ENCODE measurements at regions not wholly inside any gene's neighbourhood (a gene's known extent, or its start where the extent isn't known, plus 50 kb on each side); places are given as distances from the start of the nearest gene placed in this dataset.

DNA sequence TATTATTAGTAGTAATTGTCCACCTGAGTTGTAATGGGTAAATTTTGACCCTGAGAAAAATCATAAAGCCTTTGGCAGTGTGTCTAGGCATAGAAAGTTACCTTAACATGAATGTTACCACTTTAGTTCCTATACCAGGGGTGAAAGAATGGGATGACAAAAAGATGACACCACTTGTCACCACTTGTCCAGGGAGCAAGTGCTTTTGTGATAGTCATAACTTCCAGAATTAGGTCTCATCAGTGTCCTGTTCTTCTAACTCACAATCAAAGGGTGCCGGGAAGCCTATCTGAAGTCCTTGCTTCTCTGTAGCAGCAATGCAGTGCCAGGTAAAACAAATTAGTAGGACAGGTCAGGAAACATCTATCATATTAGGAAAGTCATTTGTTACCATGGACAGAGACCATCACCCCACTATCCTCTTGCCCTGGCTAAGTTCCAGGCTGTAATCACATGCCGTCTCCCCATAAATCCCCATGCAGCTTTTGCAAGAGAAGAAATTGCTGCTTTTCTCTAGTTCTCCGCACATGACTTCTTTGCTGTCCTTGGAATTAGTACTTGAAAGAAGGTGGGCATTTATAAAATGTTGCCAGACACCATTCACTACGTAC lies 156.5 kb upstream of the SGCD start:
- intact Hi-C loops (cut with DNase I, micrococcal nuclease), result no loop called here
- Mint-ChIP-seq H3K27ac (no peak overlapping the region), H3K4me3 (no peak overlapping the region), H3K36me3 (ENCODE audit: low read depth) (no peaks in the 10 kb centered on the region), H3K9me3 (no peaks in the 10 kb centered on the region), H3K27me3 (no peaks in the 10 kb centered on the region), H3K4me1 (ENCODE audit: low read depth) (no peaks in the 10 kb centered on the region)
- Histone ChIP-seq H3K27me3 (ENCODE audit: control insufficient read depth in 1 of 2, insufficient read depth in 2 of 2, low read length in 2 of 2) (no peaks in the 10 kb centered on the region), H3K27ac (ENCODE audit: low read depth in 1 of 2, low read length in 2 of 2) (no peak overlapping the region), H3K4me1 (ENCODE audit: insufficient read depth, low read length) (no peaks in the 10 kb centered on the region), H3K9me3 (ENCODE audit: control insufficient read depth in 1 of 2, insufficient read depth in 1 of 2, low read length in 2 of 2) (no peaks in the 10 kb centered on the region), H3K4me3 (ENCODE audit: low read length) (no peak overlapping the region), H3K36me3 (ENCODE audit: insufficient read depth, low read length) (no peaks in the 10 kb centered on the region)
- TF ChIP-seq, protein P1, sequence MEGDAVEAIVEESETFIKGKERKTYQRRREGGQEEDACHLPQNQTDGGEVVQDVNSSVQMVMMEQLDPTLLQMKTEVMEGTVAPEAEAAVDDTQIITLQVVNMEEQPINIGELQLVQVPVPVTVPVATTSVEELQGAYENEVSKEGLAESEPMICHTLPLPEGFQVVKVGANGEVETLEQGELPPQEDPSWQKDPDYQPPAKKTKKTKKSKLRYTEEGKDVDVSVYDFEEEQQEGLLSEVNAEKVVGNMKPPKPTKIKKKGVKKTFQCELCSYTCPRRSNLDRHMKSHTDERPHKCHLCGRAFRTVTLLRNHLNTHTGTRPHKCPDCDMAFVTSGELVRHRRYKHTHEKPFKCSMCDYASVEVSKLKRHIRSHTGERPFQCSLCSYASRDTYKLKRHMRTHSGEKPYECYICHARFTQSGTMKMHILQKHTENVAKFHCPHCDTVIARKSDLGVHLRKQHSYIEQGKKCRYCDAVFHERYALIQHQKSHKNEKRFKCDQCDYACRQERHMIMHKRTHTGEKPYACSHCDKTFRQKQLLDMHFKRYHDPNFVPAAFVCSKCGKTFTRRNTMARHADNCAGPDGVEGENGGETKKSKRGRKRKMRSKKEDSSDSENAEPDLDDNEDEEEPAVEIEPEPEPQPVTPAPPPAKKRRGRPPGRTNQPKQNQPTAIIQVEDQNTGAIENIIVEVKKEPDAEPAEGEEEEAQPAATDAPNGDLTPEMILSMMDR (IDR thresholded peaks at IDR 0.05), result no peak
- ATAC-seq (ENCODE audit: poor library complexity), result no peak
- POLR2A ChIA-PET, result no interaction called here
- CTCF ChIA-PET, result no interaction called here
- DNase-seq, result no peak

DNA sequence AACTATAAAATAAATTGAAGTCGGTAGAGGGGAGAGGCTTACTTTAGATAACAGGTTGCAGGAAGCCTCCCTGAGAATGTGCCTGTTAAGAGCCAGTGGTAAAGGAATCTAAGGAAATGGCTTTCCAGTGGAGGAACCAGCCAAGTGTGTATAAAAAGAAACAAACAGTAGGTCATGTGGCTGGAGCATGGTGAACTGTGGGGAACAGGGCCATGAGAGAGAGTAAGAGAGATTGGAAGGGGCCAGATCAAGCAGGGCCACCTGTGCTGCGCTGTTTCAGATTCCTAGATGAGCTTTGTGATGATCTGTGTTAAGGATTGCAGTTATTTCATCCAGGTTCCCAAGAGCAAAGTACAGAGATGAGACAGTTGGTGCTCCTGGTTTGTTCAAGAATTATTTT lies 152.7 kb upstream of the SGCD start:
- TF ChIP-seq, protein P1 (IDR thresholded peaks at IDR 0.05), result no peak
- CTCF ChIA-PET, result no interaction called here
- H3K9me3 ChIP-seq (ENCODE audit: control insufficient read depth in 1 of 2, insufficient read depth in 1 of 2, low read length in 2 of 2), result no peaks in the 10 kb centered on the region
- Mint-ChIP-seq H3K4me1 (ENCODE audit: low read depth) (no peaks in the 10 kb centered on the region), H3K4me3 (no peak overlapping the region), H3K27ac (no peak overlapping the region), H3K36me3 (ENCODE audit: low read depth) (no peaks in the 10 kb centered on the region), H3K9me3 (no peaks in the 10 kb centered on the region), H3K27me3 (peaks cover 3% of the 10 kb centered on the region)
- no peak overlapping the region for H3K4me3 ChIP-seq (ENCODE audit: low read length)
- intact Hi-C loops (cut with DNase I, micrococcal nuclease), result no loop called here
- no peaks in the 10 kb centered on the region for H3K27me3 ChIP-seq (ENCODE audit: control insufficient read depth in 1 of 2, insufficient read depth in 2 of 2, low read length in 2 of 2)
- no peak overlapping the region for H3K27ac ChIP-seq (ENCODE audit: low read depth in 1 of 2, low read length in 2 of 2)
- H3K4me1 ChIP-seq (ENCODE audit: insufficient read depth, low read length), result no peaks in the 10 kb centered on the region
- DNase-seq (no peak), ATAC-seq (ENCODE audit: poor library complexity) (no peak)
- H3K36me3 ChIP-seq (ENCODE audit: insufficient read depth, low read length), result no peaks in the 10 kb centered on the region
- POLR2A ChIA-PET, result no interaction called here

DNA sequence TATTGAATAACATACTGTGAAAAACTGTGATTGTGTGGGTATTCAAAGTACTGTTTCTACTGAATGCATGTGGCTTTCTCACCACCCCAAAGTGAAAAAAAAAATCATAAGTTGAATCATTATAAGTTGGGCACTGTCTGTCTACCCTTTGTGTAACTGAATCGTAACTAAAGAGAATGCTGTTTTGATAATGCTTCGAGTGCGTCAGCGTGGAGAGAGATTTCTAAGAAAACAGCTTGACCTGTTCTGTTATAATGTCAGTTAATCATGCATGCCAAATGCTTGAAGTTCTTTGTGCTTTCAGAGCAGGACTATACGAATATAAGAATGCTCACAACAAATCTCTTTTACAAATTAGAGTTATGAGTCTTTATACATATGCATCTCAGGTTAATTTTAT lies 148.8 kb upstream of the SGCD start:
- Mint-ChIP-seq H3K36me3 (ENCODE audit: low read depth) (no peaks in the 10 kb centered on the region), H3K4me3 (no peak overlapping the region), H3K9me3 (no peaks in the 10 kb centered on the region), H3K27me3 (peaks cover 3% of the 10 kb centered on the region), H3K27ac (no peak overlapping the region), H3K4me1 (ENCODE audit: low read depth) (no peaks in the 10 kb centered on the region)
- Histone ChIP-seq H3K4me3 (ENCODE audit: low read length) (no peak overlapping the region), H3K4me1 (ENCODE audit: insufficient read depth, low read length) (no peaks in the 10 kb centered on the region), H3K9me3 (ENCODE audit: control insufficient read depth in 1 of 2, insufficient read depth in 1 of 2, low read length in 2 of 2) (no peaks in the 10 kb centered on the region), H3K36me3 (ENCODE audit: insufficient read depth, low read length) (no peaks in the 10 kb centered on the region), H3K27ac (ENCODE audit: low read depth in 1 of 2, low read length in 2 of 2) (no peak overlapping the region), H3K27me3 (ENCODE audit: control insufficient read depth in 1 of 2, insufficient read depth in 2 of 2, low read length in 2 of 2) (no peaks in the 10 kb centered on the region)
- intact Hi-C loops (cut with DNase I, micrococcal nuclease), result no loop called here
- CTCF ChIA-PET, result no interaction called here
- DNase-seq (no peak), ATAC-seq (ENCODE audit: poor library complexity) (no peak)
- TF ChIP-seq, protein P1 (IDR thresholded peaks at IDR 0.05), result no peak
- POLR2A ChIA-PET, result no interaction called here
